Bronchial epithelial cell (primary cell): ENCODE measurements at regions not wholly inside any gene's neighbourhood (a gene's known extent, or its start where the extent isn't known, plus 50 kb on each side); places are given as distances from the start of the nearest gene placed in this dataset.
"Not testable (repeated sequence)": the region's sequence is repeated elsewhere in the genome, so short reads cannot be mapped to it uniquely, and the experiment has no call there.

Experiments
- DNase-seq: peaks from one replicate; pipeline ENCODE4 v3.0.0-alpha.2; 2010; ENCODE audit warnings: low read depth
- FAIRE-seq: peaks from 2 replicates; lab custom pipeline; 2011; peaks lifted over from hg19 to GRCh38; lab: Jason Lieb, UNC
- H3K27me3 ChIP-seq: 2 replicates; pipeline ENCODE4 v1.5.1; 2011; ENCODE audit warnings: low read length; ENCODE audit not compliant: control insufficient read depth, insufficient read depth
- H3K36me3 ChIP-seq: 2 replicates; pipeline ENCODE4 v1.5.1; 2011; ENCODE audit warnings: low read length; ENCODE audit not compliant: control insufficient read depth, insufficient read depth
- H3K4me3 ChIP-seq: 2 replicates; pipeline ENCODE4 v1.5.1; 2011; ENCODE audit warnings: mild to moderate bottlenecking, low read depth, low read length, control low read depth
- CTCF ChIP-seq: IDR thresholded peaks from 2 replicates; pipeline ENCODE4 v1.5.1; 2011; ENCODE audit warnings: mild to moderate bottlenecking, moderate library complexity, low read length, control low read depth, inconsistent platforms; ENCODE audit not compliant: insufficient read depth, severe bottlenecking

GRCh38 chr1:29590583-29591565 lies 354.6 kb downstream of the PTPRU start:
- FAIRE-seq (no peak), DNase-seq (peak; percentile 69)

DNA sequence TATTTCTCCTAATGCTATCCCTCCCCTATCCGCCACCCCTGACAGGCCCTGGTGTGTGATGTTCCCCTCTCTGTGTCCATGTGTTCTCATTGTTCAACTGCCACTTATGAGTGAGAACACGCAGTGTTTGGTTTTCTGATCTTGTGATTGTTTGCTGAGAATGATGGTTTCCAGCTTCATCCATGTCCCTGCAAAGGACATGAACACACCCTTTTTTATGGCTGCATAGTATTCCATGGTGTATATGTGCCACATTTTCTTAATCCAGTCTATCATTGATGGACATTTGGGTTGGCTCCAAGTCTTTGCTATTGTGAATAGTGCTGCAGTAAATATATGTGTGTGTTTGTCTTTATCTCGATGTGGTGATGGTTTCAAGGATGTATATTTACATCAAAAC lies 353.4 kb downstream of the PTPRU start:
- not testable (repeated sequence) for DNase-seq, H3K4me3 ChIP-seq, FAIRE-seq, H3K36me3 ChIP-seq, H3K27me3 ChIP-seq

More at GRCh38 chr1:29590583-29591565, 354.6 kb downstream of the PTPRU start:
- no peak overlapping the region for H3K4me3 ChIP-seq
- H3K36me3 ChIP-seq, result no peaks in the 10 kb centered on the region
- no peaks in the 10 kb centered on the region for H3K27me3 ChIP-seq
- no peak for TF ChIP-seq CTCF

- Histone ChIP-seq H3K36me3 (no peaks in the 10 kb centered on the region), H3K4me3 (no peak overlapping the region), H3K27me3 (no peaks in the 10 kb centered on the region)
- no peak for TF ChIP-seq CTCF
- DNase-seq (peak; percentile 95), FAIRE-seq (peak; percentile 72)
Measured at GRCh38 chr1:29586991-29587745, 350.8 kb downstream of the PTPRU start.

DNA sequence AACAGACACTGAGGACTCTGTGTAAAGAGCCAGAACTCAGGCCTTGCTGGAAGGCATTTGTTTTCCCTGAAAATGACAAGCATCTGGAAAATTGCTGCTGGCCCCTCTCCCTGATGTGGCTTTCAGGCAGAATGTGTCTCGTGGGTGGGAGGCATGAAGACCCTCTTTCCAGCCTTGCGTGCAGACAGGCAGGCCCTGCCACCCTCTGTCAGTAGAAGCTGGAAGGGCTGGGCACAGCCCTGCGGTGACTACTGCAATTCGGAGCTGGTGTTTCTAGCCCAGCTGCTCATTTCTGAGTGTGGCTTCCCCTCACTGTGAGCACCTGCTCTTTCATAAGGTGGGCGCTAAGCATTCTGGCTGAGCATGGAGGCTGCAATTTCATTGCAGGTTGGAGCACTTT lies 349.9 kb downstream of the PTPRU start:
- Histone ChIP-seq H3K4me3 (no peak overlapping the region), H3K36me3 (no peaks in the 10 kb centered on the region), H3K27me3 (no peaks in the 10 kb centered on the region)
- peak; percentile 7 for FAIRE-seq
- DNase-seq, result no peak
- no peak for TF ChIP-seq CTCF

DNA sequence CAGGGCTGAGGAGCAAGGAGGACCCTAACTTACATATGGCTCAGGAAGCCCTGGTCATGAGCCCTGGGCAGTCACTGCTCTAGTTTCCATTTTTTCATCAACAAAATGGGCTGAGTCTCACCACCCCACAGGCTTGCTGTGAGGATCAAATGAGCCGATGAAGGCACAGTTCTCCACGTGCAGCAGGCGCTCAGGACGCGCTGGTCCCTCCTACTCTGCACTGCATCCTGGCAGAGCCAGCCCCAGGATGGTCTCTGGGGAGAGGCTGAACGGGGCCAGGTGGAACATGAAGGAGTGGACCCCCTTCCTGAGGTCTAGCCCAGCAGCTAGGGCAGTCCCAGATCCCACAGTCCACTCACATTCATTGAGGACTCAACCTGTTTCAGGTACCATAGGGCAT lies 349.3 kb downstream of the PTPRU start:
- Histone ChIP-seq H3K27me3 (no peaks in the 10 kb centered on the region), H3K4me3 (no peak overlapping the region), H3K36me3 (no peaks in the 10 kb centered on the region)
- DNase-seq (no peak), FAIRE-seq (peak; percentile 7)
- no peak for TF ChIP-seq CTCF

DNA sequence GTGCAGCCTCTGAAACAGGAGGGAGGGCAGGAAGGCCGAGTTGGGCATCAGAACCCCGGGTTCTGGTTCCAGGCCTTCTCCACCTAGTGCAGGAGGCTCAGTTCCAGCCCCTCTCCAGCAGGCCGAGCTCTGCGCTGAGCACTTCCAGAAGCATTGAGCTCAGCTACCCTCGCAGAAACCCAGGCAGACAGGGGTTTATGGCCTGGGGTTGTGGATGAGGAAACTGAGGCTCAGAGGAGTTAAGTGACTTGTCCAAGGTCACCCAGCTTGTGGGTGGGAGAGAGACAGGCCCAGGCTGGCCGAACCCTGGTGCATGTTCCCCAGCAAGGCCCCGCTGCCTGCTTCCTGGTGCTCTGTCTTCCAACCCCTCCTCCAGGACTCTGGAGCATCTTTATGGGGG lies 348.9 kb downstream of the PTPRU start:
- no peak for TF ChIP-seq CTCF
- DNase-seq (no peak), FAIRE-seq (no peak)

More for the DNA sequence above, 348.9 kb downstream of the PTPRU start:
- Histone ChIP-seq H3K36me3 (no peaks in the 10 kb centered on the region), H3K27me3 (no peaks in the 10 kb centered on the region), H3K4me3 (no peak overlapping the region)
